Natural killer cell (primary cell): ENCODE measurements at regions not wholly inside any gene's neighbourhood (a gene's known extent, or its start where the extent isn't known, plus 50 kb on each side); places are given as distances from the start of the nearest gene placed in this dataset.

Experiments
- ATAC-seq, 3 donors: fragments of 150-1000 bp in 2 of 3; fragments of 200-7000 bp in 1 of 3; cut with Tn5 transposase; 1 replicate in 1 of 3; 2 replicates in 2 of 3; pipeline ENCODE4 v1.10.0; 2021; ENCODE audit warnings: mild to moderate bottlenecking in 2 of 3, moderate library complexity in 2 of 3
- DNase-seq, 2 donors: peaks; one replicate each; pipeline versions ENCODE4 v3.0.0 to v3.0.0-alpha.2; 2013 to 2021; ENCODE audit warnings: mixed read lengths in 1 of 2
- H3K27ac ChIP-seq: one replicate; pipeline ENCODE4 v1.5.1; 2013; ENCODE audit warnings: mild to moderate bottlenecking, low read length
- H3K27me3 ChIP-seq: one replicate; pipeline ENCODE4 v1.6.1; 2013; ENCODE audit warnings: low read length; ENCODE audit not compliant: control insufficient read depth, insufficient read depth
- H3K36me3 ChIP-seq: one replicate; pipeline ENCODE4 v1.6.1; 2013; ENCODE audit warnings: low read length; ENCODE audit not compliant: control insufficient read depth, insufficient read depth
- H3K4me1 ChIP-seq: one replicate; pipeline ENCODE4 v1.6.1; 2013; ENCODE audit warnings: low read length; ENCODE audit not compliant: control insufficient read depth, insufficient read depth
- H3K4me3 ChIP-seq: one replicate; pipeline ENCODE4 v1.5.1; 2013; ENCODE audit warnings: low read length
- H3K9me3 ChIP-seq: one replicate; pipeline ENCODE4 v1.6.1; 2013; ENCODE audit warnings: low read length; ENCODE audit not compliant: control insufficient read depth, insufficient read depth
- H3K27ac Mint-ChIP-seq, 2 donors: one replicate each; pipeline ENCODE4 v1.8.0; 2022; ENCODE audit warnings: mild to moderate bottlenecking in 2 of 2, mixed read lengths in 2 of 2, moderate library complexity in 1 of 2
- H3K27me3 Mint-ChIP-seq, 2 donors: one replicate each; pipeline ENCODE4 v1.8.0; 2022; ENCODE audit warnings: low read depth in 2 of 2, mixed read lengths in 2 of 2
- H3K36me3 Mint-ChIP-seq: one replicate; pipeline ENCODE4 v1.8.0; 2022; ENCODE audit warnings: mixed read lengths
- H3K4me1 Mint-ChIP-seq, 2 donors: one replicate each; pipeline ENCODE4 v1.8.0; 2022; ENCODE audit warnings: mixed read lengths in 2 of 2
- H3K4me3 Mint-ChIP-seq: one replicate; pipeline ENCODE4 v1.8.0; 2022; ENCODE audit warnings: mild to moderate bottlenecking, moderate library complexity, mixed read lengths
- H3K9me3 Mint-ChIP-seq, 2 donors: one replicate each; pipeline ENCODE4 v1.8.0; 2022; ENCODE audit warnings: mixed read lengths in 2 of 2
- CTCF ChIP-seq: fragments of 200-600 bp; IDR thresholded peaks from one replicate; pipeline ENCODE4 v1.8.0; 2022; ENCODE audit warnings: antibody characterized with exemption
- WGBS: methylation state at CpG from one replicate; pipeline ENCODE4 v1.1.7; 2013; ENCODE audit warnings: missing lambda C conversion rate; ENCODE audit not compliant: insufficient coverage; 5-methylcytosine and 5-hydroxymethylcytosine counted together
- intact Hi-C: fragments of 100-400 bp; cut with micrococcal nuclease; formaldehyde crosslinking; loops from one replicate; pipeline ENCODE4 v1.14.2; 2022

GRCh38 chr11:38226684-38227083 is 1628.6 kb upstream of the RAG2 start:
- peaks cover 17 to 25% of the 10 kb centered on the region in 2 donors for H3K9me3 Mint-ChIP-seq
- Histone ChIP-seq H3K27me3 (no peaks in the 10 kb centered on the region), H3K4me1 (no peaks in the 10 kb centered on the region), H3K36me3 (no peaks in the 10 kb centered on the region), H3K4me3 (no peak overlapping the region), H3K9me3 (peaks cover 17% of the 10 kb centered on the region), H3K27ac (no peak overlapping the region)
- no peak for DNase-seq
- no peak overlapping the region for H3K27ac Mint-ChIP-seq
- TF ChIP-seq CTCF = no peak
- H3K4me1 Mint-ChIP-seq = no peaks in the 10 kb centered on the region
- no peaks in the 10 kb centered on the region for H3K27me3 Mint-ChIP-seq
- no peak overlapping the region for H3K4me3 Mint-ChIP-seq
- ATAC-seq = no peak
- intact Hi-C loops = no loop called here
- peaks cover 36% of the 10 kb centered on the region for H3K36me3 Mint-ChIP-seq
- 96% methylated on average over 3 of the region's 3 CpGs for WGBS

DNA sequence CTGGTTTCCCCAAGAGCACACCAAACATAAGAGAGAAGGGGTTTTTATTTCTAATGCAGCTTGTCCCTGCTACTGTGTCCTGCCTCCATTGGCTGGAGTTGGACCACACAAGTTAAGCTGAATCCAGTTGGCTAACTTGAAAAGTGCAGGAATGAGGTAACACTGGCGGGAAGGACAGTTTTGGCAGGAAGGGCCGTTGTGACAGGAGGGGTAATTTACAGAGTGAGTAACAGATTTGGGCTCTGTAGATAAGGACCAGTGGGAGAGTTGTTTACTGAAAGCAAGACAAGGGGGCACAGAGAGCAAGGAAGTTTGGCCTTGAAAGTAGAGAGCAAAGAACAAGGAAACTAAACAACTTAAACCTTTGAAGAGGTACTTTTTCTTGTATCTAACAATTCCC is 1623.3 kb upstream of the RAG2 start:
- Histone ChIP-seq H3K4me1 (no peaks in the 10 kb centered on the region), H3K4me3 (no peak overlapping the region), H3K27ac (no peak overlapping the region), H3K36me3 (no peaks in the 10 kb centered on the region), H3K9me3 (peaks cover 18% of the 10 kb centered on the region), H3K27me3 (no peaks in the 10 kb centered on the region)
- Mint-ChIP-seq H3K27ac (no peak overlapping the region), H3K4me1 (no peaks in the 10 kb centered on the region), H3K4me3 (no peak overlapping the region), H3K27me3 (no peaks in the 10 kb centered on the region), H3K9me3 (peaks cover 12 to 21% of the 10 kb centered on the region in 2 donors), H3K36me3 (peaks cover 16% of the 10 kb centered on the region)
- 94% methylated on average over 2 of the region's 2 CpGs for WGBS
- ATAC-seq = no peak
- no peak for TF ChIP-seq CTCF
- intact Hi-C loops = no loop called here
- no peak for DNase-seq

GRCh38 chr11:38219636-38220035 is 1621.6 kb upstream of the RAG2 start:
- Mint-ChIP-seq H3K4me3 (no peak overlapping the region), H3K27me3 (no peaks in the 10 kb centered on the region), H3K9me3 (peaks cover 9 to 13% of the 10 kb centered on the region in 2 donors), H3K4me1 (no peaks in the 10 kb centered on the region), H3K27ac (no peak overlapping the region), H3K36me3 (peaks cover 1% of the 10 kb centered on the region)
- Histone ChIP-seq H3K9me3 (peaks cover 7% of the 10 kb centered on the region), H3K4me3 (no peak overlapping the region), H3K27me3 (no peaks in the 10 kb centered on the region), H3K4me1 (no peaks in the 10 kb centered on the region), H3K27ac (no peak overlapping the region), H3K36me3 (no peaks in the 10 kb centered on the region)
- 63% methylated on average over 2 of the region's 2 CpGs for WGBS
- intact Hi-C loops = no loop called here
- DNase-seq (no peak), ATAC-seq (no peak)
- TF ChIP-seq CTCF = no peak

DNA sequence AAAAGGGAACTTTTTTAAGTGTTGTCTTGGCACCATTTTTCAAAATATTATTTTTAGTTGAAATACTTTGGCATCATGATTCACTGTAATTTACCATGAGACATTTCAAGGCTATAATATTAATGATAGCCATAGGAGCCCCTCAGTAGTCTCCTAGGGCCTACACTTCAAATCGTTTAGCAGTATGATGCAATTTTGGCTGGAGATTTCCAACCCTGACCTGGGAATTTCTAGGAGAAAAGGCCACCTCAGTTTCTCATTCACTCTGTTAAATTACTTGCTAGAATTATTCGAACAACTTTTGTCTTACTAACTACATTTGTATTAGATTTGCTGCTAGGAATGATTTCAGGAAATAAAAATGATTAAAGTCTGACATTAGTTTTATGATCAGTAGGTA is 1610.9 kb upstream of the RAG2 start:
- Histone ChIP-seq H3K4me1 (no peaks in the 10 kb centered on the region), H3K4me3 (no peak overlapping the region), H3K27ac (no peak overlapping the region), H3K36me3 (no peaks in the 10 kb centered on the region), H3K9me3 (no peaks in the 10 kb centered on the region), H3K27me3 (no peaks in the 10 kb centered on the region)
- Mint-ChIP-seq H3K9me3 (peaks cover 0 to 4% of the 10 kb centered on the region in 2 donors), H3K36me3 (no peaks in the 10 kb centered on the region), H3K4me3 (no peak overlapping the region), H3K4me1 (no peaks in the 10 kb centered on the region), H3K27me3 (no peaks in the 10 kb centered on the region), H3K27ac (no peak overlapping the region)
- ATAC-seq = no peak
- WGBS = 93% methylated on average over 1 of the region's 2 CpGs
- DNase-seq = no peak
- intact Hi-C loops = no loop called here
- no peak for TF ChIP-seq CTCF
